ENCODE measurements at regions not wholly inside any gene's neighbourhood (a gene's known extent, or its start where the extent isn't known, plus 50 kb on each side); places are given as distances from the start of the nearest gene placed in this dataset.
"Not testable (repeated sequence)": the region's sequence is repeated elsewhere in the genome, so short reads cannot be mapped to it uniquely, and the experiment has no call there.

- no peak for DNase-seq (ENCODE audit: low read depth in 1 of 2, low spot score in 1 of 2)
Measured at GRCh38 chr21:27565364-27565763, 598.5 kb upstream of the ADAMTS5 start.

DNA sequence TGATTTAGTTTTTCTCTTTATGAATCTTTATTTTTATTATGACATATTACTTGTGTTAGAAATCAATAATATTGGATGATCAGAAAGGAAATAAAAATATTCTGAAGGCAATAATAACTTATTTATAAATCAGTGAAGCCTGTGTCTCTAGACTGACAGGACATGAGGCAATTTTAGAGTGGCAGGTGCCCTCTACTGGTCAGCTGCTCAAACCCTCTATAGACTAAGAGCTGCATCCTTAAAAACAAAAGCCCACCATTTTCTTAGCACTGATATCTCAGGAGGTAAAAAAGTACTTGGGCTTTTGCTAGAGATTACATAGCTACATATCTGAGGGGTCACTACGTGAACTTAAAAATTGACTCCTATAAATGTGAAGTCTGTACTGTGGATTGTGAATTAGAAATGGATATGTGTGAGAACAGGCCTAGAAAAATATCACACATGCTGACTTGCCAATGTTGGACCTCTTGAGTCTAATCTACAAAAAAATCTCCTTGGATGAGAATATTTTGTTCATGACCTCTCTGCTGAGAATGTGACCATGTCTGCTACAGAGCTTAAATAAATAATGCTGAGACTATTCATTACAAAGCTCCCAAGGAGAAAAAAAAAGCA, 597.9 kb upstream of the ADAMTS5 start:
- no peak for DNase-seq (ENCODE audit: low read depth in 1 of 2, low spot score in 1 of 2)

- no peak for DNase-seq (ENCODE audit: low read depth in 1 of 2, low spot score in 1 of 2)
Measured at GRCh38 chr21:27562303-27562702, 595.4 kb upstream of the ADAMTS5 start.

DNA sequence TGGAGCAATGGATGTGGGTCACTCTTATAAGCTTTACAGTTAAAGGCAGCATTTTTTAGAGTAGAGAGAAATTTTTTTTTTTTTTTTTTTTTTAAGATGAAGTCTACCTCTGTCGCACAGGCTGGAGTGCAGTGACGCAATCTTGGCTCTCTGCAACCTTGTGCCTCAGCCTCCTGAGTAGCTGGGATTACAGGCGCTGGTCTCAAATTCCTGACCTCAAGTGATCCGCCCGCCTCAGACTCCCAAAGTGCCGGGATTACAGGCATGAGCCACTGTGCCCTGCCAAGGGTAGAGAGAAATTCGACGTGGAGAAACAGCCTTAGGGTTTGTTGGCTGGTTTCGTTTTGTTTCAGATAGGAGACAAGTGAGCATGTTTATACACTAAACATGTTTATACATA, 594.2 kb upstream of the ADAMTS5 start:
- no peak for DNase-seq (ENCODE audit: low read depth in 1 of 2, low spot score in 1 of 2)

DNA sequence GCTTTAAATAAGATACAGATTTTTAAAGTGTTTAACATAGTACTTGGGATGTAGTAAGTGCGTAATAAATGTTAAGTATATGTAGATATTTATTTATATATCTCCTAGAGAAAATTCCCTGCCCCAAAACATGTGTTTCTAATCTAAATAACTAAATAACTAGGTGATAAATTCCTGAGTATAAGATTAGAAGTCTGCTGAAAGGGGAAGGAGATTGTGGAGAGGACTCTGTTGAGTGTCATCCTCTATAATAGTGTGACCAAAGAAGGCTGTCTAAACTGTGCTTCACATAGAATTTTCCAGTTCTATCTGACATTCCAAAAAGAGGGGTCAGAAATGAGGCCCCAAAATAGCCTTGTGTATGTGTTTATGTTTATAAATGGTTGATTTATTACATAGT, 590.5 kb upstream of the ADAMTS5 start:
- no peak for DNase-seq (ENCODE audit: low read depth in 1 of 2, low spot score in 1 of 2)

- no peak for DNase-seq (ENCODE audit: low read depth in 1 of 2, low spot score in 1 of 2)
Measured at GRCh38 chr21:27555996-27556395, 589.1 kb upstream of the ADAMTS5 start.

DNA sequence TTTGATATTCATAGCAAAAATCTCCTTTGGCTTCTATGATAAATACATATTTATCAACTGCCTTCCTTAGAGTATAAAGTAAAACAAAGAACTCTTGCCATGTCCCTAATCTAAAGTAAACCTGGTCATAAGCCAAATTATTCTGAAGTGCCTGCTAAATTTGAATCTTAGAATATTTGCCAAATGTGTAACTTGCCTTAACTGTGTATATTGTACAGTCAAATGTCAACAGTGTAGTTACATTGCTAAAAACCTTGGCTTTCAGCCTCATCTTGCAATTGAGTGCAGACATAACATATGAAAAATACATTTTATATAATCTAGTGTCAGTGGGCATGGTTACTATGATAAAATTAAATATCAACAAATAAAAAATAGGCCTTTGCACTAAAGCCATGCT, 583.4 kb upstream of the ADAMTS5 start:
- DNase-seq (ENCODE audit: low read depth in 1 of 2, low spot score in 1 of 2): no peak

DNA sequence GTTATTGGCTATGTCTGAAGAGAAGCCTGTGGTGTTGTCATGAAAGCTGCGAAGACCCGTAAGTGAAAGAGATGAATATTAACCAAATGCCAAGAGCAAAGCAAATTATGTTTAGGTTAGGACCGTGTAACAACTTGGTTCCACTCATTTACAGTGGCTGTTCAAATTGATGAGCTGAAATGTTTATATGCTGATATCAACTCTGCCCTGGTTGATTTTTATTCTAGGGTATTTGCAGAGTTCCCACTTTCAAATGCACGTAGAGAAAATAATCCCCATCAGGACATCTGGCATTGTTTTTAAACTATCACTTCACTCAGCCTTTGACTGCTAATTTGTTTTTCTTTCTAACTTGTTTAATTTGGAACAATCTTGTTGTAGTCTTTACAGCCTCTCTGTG, 581.6 kb upstream of the ADAMTS5 start:
- DNase-seq (ENCODE audit: low read depth in 1 of 2, low spot score in 1 of 2): no peak

DNA sequence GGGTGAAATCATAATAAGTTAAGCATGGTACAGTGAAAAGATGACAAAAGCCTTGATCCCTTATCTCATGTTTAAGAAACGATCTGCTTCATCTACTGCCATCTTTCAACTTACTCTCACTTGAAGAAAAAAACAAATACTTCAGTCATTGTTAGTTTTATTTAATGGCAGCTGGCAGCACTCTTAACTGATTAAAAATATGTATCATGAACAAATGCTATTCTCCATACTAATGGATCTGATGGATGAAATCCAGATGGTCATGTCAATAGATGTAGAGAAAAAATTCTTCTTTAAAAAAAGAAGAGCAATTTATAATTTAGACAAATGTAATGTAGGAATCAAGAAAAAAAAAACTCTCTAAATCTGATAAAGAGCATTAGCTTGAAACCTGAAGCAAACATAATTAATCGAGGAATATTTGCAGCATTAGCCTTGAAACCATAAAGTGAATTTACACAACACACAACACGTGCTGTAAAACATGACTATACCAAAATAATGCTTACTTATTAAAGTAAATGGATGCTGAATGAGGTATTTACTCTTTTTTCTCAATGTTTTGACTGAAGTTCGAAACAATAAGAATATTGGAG, 579.0 kb upstream of the ADAMTS5 start:
- DNase-seq (ENCODE audit: low read depth in 1 of 2, low spot score in 1 of 2): no peak

DNA sequence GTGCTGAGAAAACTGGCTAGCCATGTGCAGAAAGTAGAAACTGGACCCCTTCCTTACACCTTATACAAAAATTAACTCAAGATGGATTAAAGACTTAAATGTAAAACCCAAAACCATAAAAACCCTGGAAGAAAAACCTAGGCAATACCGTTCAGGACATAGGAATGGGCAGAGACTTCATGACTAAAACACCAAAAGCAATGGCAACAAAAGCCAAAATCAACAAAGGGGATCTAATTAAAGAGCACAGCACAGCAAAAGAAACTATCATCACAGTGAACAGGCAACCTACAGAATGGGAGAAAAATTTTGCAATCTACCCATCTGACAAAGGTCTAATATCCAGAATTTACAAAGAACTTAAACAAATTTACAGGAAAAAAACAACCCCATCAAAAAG, 575.2 kb upstream of the ADAMTS5 start:
- DNase-seq (ENCODE audit: low read depth in 1 of 2, low spot score in 1 of 2): not testable (repeated sequence)

GRCh38 chr21:27536319-27536718, 569.4 kb upstream of the ADAMTS5 start:
- DNase-seq (ENCODE audit: low read depth in 1 of 2, low spot score in 1 of 2): no peak

DNA sequence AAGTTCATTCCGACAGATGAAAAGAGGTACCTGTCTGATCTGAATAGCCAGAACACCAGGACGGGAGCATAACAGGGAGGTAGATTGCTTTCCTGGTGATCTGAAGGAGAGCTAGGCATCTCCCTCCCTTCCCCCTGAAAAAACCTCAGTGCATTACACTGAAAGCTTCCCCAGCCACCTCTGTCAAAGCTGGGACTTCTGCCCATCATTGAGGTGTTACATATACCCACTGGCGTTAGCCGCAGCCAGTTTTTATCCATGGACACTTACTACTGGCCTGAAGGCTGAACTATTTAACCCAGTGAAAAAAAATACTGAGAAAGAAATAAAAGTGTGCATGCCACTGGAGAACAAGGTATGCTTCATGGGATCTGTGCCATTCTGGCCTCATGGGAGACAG, 568.3 kb upstream of the ADAMTS5 start:
- no peak for DNase-seq (ENCODE audit: low read depth in 1 of 2, low spot score in 1 of 2)

DNA sequence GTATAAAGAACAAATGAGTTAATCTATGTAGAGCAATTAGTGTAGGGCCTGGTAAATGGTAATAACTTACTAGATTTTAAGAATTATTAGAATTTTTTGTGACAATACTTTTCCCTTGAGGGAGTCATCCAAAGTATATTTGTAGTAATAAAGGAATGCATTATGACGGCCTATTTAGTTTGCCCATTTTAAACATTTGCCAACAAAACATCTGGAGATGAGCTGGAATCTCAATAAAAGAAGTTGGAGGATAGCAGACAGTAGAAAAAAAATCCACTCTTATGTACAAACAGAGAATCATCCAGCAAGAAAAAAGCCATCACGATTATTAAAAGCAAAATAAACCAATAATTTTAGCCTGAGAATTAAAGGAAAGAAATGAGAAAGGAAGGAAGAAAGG, 567.3 kb upstream of the ADAMTS5 start:
- DNase-seq (ENCODE audit: low read depth in 1 of 2, low spot score in 1 of 2): no peak

DNA sequence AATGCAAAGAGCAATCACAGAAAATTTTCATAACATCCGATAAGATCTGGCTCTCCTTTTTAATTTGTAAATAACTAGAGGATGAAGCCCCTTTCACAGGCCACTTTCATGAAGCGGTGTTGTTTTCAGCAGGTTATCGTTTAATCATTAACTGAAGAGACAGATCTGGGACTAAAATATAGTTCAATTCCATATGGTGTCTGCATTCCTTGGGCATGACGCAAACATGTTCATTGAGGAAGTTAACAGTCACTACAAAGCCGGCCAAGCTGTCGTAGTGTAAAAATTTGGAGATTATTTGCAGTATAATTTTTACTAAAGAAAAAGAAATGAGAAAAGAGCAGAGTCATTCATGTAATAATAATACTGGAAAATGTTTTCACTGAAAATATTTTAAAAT, 565.2 kb upstream of the ADAMTS5 start:
- DNase-seq (ENCODE audit: low read depth in 1 of 2, low spot score in 1 of 2): no peak

DNA sequence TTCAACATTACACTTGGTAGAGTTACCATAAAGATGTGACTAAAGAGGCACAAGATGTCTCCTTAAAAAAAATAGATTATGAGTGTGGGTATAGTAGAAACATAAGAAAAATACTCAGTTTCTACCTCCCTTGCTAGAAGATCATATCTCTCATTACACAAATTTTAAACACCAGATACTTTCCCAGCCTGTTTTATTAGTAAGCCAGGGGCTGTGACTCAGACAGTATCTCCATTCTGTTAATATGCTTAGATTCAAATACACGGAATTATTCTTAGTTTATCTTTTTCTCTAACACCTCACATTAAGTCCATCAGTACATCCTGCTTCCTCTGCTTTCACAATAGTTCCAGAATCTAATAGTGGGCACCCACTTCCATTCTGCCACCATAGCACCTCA, 561.8 kb upstream of the ADAMTS5 start:
- no peak for DNase-seq (ENCODE audit: low read depth in 1 of 2, low spot score in 1 of 2)

DNA sequence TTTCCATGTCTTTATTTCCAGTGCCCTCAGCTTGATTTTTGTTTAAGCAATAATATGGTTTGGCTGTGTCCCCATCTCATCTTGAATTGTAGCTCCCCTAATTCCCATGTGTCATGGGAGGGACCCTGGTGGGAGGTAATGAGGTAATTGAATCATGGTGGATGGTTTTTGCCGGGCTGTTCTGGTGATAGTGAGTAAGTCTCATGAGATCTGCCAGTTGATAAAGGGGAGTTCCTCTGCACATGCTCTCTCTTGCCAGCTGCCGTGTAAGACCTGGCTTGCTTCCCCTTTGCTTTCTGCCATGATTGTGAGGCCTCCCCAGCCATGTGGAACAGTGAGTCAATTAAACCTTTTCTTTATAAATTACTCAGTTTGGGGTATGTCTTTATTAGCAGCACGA, 559.6 kb upstream of the ADAMTS5 start:
- no peak for DNase-seq (ENCODE audit: low read depth in 1 of 2, low spot score in 1 of 2)

GRCh38 chr21:27525780-27526179, 558.9 kb upstream of the ADAMTS5 start:
- no peak for DNase-seq (ENCODE audit: low read depth in 1 of 2, low spot score in 1 of 2)

DNA sequence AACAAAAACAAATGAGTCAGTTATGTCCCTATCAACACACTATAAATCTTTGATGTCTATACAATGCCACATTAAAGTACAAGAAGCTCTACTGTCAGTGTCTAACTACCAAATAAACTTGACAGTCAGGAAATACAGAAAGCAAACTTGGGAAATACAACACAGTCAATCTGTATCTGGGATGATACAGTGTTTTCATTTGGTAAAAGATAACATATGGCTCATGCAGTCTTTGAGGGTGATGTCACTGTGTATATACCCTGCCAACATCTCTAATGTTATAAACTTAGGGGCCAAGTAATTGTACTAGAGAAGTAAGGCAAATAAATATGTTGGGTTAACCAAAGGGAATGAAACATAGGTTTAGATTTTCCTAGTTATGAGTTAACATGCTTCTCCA, 552.5 kb upstream of the ADAMTS5 start:
- DNase-seq (ENCODE audit: low read depth in 1 of 2, low spot score in 1 of 2): no peak

- DNase-seq (ENCODE audit: low read depth in 1 of 2, low spot score in 1 of 2): not testable (repeated sequence)
Measured at GRCh38 chr21:27517177-27517576, 550.3 kb upstream of the ADAMTS5 start.

DNA sequence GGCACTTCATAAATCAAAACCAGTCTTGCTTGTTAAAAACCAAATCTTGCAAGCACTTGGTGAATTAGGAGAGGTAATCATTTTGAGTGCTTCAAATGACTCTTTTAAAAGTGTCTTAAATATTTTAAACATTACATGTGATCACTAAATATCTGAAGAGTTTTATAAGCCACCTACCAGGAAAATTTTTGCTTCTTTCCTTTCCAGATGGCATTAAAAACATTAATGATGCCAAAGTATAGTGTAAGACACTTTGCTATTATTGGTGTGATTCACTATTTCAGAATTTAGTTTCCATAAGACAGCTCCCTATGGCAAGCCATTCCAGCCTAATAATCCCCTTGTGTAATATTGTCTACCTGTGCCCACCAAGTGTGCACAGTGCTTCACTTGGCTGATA, 548.8 kb upstream of the ADAMTS5 start:
- DNase-seq (ENCODE audit: low read depth in 1 of 2, low spot score in 1 of 2): no peak

DNA sequence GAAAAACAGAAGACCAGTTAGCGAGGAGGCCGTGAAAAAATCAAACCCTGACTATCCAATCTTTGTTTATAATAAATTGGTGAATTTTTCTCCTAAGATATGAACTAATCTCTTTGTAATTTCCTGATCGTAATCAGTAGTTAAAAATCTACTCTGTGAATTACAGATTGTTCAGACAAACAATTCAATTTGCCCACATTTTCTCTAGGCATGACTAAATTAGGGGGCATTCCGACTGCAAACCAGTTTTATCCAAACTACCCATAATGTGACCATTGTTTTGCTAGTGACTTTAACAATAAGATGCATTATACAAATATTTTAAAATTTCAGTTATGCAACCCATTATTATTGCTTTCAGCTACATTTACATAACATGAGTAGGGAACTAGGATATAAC, 546.9 kb upstream of the ADAMTS5 start:
- DNase-seq (ENCODE audit: low read depth in 1 of 2, low spot score in 1 of 2): no peak

GRCh38 chr21:27513016-27513415, 546.1 kb upstream of the ADAMTS5 start:
- no peak for DNase-seq (ENCODE audit: low read depth in 1 of 2, low spot score in 1 of 2)

- no peak for DNase-seq (ENCODE audit: low read depth in 1 of 2, low spot score in 1 of 2)
Measured at GRCh38 chr21:27511233-27511632, 544.3 kb upstream of the ADAMTS5 start.
